SW 1271 (cell line): ENCODE measurements at regions not wholly inside any gene's neighbourhood (a gene's known extent, or its start where the extent isn't known, plus 50 kb on each side); places are given as distances from the start of the nearest gene placed in this dataset.
"Not testable (repeated sequence)": the region's sequence is repeated elsewhere in the genome, so short reads cannot be mapped to it uniquely, and the experiment has no call there.

Experiments
- DNase-seq, 2 experiments: peaks; one replicate each; lab custom pipeline; 2025; lab: John Stamatoyannopoulos, UW

GRCh38 chr13:59352600-59352999, 811.1 kb downstream of the DIAPH3 start:
- DNase-seq, result no peak

DNA sequence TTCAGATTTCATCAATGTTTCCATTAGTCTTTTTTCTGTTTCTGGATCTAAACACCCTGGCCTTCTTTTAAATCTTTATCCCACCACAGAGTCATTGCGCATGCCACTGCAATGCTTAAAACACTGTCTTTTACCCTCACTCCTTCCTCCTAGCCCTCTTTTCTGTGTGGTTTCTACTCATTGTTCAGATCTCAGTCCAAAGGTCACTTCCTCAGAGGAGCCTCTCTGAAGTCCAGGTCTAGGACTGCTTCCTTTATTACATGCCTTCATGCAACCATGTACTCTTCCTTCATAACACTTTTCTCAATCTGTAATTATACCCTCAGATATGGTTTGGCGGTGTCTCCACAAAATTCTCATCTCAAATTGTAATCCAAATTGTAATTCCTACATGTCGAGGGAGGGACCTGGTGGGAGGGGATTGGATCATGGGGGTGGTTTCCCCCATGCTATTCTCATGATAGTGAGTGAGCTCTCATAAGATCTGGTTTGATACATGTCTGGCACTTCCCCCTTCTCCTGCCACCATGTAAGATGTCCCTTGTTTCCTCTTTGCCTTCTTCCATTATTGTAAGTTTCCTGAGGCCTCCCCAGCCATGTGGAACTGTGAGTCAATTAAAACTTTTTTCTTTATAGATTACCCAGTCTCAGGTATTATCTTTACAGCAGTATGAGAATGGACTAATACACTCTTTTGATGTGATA, 808.9 kb downstream of the DIAPH3 start:
- no peak for DNase-seq

DNA sequence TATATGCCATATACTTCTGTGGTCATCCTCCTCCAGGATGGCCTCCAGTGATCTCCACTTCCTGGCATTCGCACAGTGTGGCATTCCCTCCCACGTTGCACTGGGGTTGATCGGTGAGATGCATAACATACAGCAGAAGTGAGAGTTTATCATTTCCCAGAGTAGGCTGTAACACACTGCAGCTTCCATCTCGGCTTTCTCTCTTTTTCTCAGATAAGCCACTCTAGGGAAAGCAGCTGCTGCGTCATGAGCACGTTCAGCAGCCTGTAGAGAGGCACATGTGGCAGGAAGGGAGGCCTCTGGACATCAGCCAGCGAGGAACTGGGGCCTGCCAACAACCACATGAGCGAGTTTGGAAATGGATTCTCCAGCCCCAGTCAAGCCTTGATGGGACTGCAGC, 807.1 kb downstream of the DIAPH3 start:
- DNase-seq, result no peak

- DNase-seq, result no peak
These were observed 805.7 kb downstream of the DIAPH3 start for GRCh38 chr13:59358014-59358413.

DNA sequence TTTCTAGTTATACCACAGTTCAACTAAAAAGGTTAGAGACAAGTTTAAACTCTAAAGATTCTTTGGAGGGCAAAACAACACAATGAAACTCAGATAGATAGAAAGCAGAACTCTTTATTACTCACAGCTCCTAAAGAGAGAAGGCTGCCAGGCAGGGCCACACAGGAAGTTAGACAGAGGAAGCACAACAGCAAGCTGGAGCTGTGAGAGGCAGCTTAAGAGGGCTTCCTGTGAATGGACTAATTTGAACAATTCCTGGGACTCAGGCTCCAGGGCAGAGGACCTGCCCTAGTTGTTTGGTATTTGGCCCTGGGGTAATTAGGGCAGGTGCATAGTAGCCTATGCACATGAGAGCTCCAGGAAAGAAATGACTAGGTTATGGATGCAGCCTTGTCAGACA, 803.6 kb downstream of the DIAPH3 start:
- no peak for DNase-seq

GRCh38 chr13:59360916-59361315, 802.8 kb downstream of the DIAPH3 start:
- no peak for DNase-seq

GRCh38 chr13:59363313-59363712, 800.4 kb downstream of the DIAPH3 start:
- DNase-seq, result no peak

- no peak for DNase-seq
These were observed 799.8 kb downstream of the DIAPH3 start for GRCh38 chr13:59363947-59364346.

GRCh38 chr13:59364641-59365085, 799.1 kb downstream of the DIAPH3 start:
- DNase-seq, result no peak

DNA sequence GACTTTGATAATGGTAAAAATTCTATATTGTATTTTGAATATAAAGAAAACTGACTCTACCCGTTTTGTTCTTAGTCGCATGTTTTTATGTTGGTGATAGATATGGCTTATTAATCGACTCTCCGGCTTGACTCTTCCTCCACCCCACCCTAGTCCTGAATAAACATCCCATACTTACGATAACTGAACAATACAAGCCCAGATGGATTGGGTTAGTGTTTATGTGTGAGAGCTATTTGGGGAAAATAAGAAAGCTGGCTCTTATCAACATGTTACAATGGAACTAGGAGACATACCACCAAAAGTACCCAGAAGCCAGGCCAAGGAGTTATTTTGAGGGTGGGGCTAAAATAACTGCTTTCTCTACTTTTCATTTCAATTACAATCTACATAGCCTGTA, 796.3 kb downstream of the DIAPH3 start:
- DNase-seq, result no peak

DNA sequence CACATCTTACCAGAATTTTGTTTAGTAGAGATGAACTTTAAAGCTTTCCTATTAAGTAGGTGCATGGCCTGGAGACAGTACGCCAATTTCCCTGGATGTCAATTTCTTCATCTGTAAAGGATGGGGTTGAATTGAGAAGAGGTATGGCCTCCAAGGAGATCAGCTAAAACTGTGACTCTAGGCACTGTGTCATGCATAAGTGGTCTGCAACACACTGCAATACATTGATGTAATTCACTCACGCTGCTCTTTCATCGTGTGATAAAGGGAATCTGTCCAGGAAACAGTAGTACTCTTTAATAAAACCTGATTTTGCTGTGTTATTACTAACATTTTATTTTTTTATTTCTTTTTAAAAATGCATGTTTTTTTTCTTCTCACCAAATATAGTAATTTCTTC, 795.8 kb downstream of the DIAPH3 start:
- no peak for DNase-seq

- DNase-seq, result no peak
These were observed 795.0 kb downstream of the DIAPH3 start for GRCh38 chr13:59368693-59369092.

- DNase-seq, result no peak
These were observed 792.5 kb downstream of the DIAPH3 start for GRCh38 chr13:59371229-59371628.

DNA sequence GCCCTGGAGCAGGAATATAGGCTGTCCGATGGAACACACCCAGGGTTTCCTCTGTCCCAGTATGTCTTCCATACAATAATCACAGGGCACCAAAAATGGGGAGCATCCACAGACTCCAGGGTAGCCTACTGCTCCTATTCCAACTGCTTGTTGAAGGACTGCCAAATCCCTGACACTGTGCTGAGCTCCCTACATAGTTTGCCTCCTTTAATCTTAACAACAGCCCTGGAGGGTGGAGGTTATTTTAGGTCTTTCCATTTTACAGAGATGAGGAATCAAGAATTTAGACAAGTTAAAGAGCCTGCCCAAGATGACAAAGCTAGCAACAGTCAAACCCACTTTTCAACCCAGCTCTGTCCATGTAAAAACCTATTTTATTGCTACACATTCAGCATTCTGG, 790.4 kb downstream of the DIAPH3 start:
- DNase-seq, result no peak

- DNase-seq, result no peak
These were observed 789.0 kb downstream of the DIAPH3 start for GRCh38 chr13:59374691-59375090.

DNA sequence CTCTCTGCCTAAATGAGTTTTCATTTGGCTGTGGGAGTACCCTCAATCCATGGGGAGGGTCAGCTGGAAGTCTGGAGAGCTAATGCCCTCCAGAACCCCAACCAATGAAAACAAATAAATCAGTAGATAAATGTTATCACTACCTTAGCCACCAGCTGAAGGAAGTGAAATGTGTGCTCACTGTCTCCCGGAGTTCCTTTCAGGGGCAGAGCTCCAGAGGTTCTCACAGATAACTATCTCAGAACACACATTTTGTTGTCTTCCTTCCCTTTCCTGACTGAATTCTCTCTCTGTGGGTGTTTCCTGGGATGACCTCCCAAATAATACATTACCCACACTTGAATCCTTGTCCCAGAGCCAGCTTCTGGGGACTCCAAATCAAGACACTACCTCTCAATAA, 779.6 kb downstream of the DIAPH3 start:
- no peak for DNase-seq

DNA sequence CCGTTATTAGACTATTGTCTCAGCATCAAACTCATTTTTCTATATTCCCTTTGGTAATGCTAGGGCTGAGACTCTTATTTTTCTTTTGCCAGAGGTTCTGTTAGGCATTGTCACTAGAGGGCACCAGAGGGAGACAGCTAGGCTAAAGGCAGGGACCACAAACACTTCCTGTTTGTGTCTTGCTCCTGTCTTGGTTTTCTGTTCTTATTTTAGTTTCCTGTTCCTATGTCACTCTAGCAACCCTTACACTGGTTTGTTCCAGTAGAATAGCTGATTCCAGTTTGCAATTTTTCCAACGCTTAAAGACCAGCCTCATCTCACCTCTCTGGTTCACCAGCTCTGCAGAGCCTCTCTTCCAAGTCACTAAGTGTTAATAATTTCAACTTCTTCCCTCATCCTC, 772.0 kb downstream of the DIAPH3 start:
- DNase-seq, result peak in 1 of 2 experiments; percentile 50

- DNase-seq, result no peak
These were observed 771.4 kb downstream of the DIAPH3 start for GRCh38 chr13:59392328-59392727.

- no peak for DNase-seq
These were observed 769.2 kb downstream of the DIAPH3 start for GRCh38 chr13:59394496-59394895.

- DNase-seq, result no peak
These were observed 765.6 kb downstream of the DIAPH3 start for GRCh38 chr13:59398127-59398526.

DNA sequence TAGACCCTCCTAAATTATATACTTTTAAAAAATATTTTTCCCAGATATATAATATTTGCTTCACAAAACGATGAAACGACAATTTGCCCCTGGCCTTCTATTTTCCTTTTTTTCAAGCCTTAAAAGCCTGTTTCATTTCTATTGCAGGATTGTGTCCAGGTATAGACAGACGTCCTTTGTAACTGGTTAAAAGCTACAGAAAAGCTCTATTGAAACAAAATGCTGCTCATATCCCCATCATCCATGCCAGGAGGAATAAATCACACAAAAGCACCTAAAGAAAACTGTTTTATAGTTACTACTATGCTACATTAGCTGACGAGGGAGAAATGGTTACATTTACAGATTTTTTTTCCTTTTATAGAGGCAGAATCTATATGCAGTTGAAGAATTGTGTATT, 765.1 kb downstream of the DIAPH3 start:
- DNase-seq, result no peak

- no peak for DNase-seq
These were observed 764.2 kb downstream of the DIAPH3 start for GRCh38 chr13:59399513-59399912.

DNA sequence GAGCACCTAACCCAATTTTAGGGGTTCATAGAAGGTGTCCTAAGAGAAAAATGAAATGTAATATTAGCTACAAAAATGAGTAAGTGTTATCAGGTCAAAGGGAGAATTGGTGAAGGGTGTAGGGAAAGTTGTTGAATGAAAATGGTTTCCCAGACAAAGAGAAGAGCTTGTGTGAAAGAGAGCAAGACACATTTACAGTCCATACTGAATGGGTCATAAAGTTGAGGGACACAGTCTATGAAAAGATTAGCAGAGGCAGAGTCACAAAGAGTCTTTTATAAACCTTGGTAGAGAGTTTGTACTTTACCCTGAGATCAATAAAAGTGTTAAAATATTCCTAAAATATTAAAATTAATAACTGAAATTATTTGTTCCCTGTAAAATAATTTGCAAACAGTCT, 759.4 kb downstream of the DIAPH3 start:
- no peak for DNase-seq

GRCh38 chr13:59407251-59407650, 756.5 kb downstream of the DIAPH3 start:
- not testable (repeated sequence) for DNase-seq
